GM18909 (cell line): ENCODE measurements at regions not wholly inside any gene's neighbourhood (a gene's known extent, or its start where the extent isn't known, plus 50 kb on each side); places are given as distances from the start of the nearest gene placed in this dataset.

Source experiments
- ATAC-seq: cut with Tn5 transposase; IDR thresholded peaks from one replicate; pipeline ENCODE4 v1.9.1; 2021; ENCODE audit warnings: mild to moderate bottlenecking; ENCODE audit not compliant: unreplicated experiment, poor library complexity

DNA sequence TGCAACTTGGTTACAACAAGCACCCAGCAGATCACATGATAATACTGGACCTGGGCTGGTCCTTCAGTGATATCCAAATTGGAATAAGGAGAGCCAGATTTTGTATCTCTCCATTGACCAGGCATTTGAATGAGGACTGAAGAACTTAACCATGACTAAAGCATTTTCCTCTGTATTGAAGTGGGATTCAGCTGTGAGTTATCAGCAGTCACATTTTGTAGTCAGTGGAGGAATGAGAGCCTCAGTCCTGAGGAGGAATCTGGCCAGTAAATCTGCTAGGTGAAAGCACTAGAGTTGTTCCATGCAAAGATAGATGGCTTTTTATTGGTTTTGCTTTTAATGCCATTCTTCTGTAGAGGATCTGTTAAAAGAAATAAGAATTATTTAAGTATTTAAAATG is 1506.0 kb downstream of the PCDH7 start:
- ATAC-seq, result no peak

- ATAC-seq, result no peak
Measured at GRCh38 chr4:32226733-32227132, 1506.6 kb downstream of the PCDH7 start.

- ATAC-seq, result no peak
Measured at GRCh38 chr4:32243926-32244325, 1523.8 kb downstream of the PCDH7 start.

- no peak for ATAC-seq
Measured at GRCh38 chr4:32249040-32249439, 1528.9 kb downstream of the PCDH7 start.

DNA sequence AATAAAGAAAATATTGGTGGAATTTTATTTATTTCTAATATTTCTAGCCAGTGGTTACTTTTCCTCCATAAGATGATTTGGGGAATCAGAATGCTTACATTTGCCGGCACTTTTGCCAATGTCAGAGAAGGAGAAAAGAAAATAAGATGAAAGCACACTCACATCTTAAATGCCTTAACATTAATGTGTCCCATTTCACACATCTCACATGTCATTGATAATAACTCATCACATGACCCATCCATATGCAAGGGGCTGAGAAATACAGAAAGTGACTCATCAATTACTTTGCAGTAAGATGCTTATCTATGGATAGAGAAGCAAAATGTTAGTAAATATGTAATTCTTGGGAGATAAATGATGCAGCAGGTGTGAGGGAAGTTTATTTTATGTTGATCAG is 1531.0 kb downstream of the PCDH7 start:
- no peak for ATAC-seq

GRCh38 chr4:32251926-32252325 is 1531.8 kb downstream of the PCDH7 start:
- no peak for ATAC-seq

- no peak for ATAC-seq
Measured at GRCh38 chr4:32254216-32254615, 1534.0 kb downstream of the PCDH7 start.

- no peak for ATAC-seq
Measured at GRCh38 chr4:32258986-32259385, 1538.8 kb downstream of the PCDH7 start.

DNA sequence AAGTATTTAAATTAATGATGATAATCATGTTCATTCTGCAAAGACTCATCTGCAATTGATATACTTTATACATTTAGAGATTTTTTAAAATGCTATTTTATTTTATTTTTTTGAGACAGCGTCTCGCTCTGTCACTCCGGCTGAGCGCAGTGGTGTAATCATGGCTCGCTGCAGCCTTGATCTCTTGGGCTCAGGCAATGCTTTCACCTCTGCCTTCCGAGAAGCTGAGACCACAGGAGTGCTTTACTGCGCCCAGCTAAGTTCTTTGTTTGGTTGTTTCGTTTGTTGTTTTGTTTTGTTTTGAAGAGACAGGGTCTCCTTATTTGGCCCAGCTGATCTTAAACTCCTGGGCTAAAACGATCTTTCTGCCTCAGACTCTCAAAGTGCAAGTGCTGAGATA is 1541.0 kb downstream of the PCDH7 start:
- ATAC-seq, result no peak

GRCh38 chr4:32268863-32269262 is 1548.7 kb downstream of the PCDH7 start:
- no peak for ATAC-seq

DNA sequence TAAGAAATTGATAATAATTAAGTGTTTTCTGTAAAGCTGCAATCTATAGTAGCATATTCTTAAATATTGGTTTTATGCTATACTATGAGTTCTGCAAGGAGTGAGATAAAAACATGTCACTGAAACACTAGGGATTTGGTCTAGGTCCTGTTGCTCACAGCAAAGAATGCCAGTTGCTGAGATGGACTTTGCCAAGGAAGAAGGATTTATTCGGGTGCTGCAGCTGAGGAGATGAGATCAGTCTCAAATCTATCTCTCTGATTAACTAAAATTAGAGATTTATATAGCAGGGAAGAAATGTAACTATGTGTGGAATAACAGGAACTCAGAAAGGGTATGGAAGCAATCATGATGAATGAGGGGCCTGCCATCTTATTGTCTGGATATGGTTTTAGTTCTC is 1569.9 kb downstream of the PCDH7 start:
- ATAC-seq, result no peak

DNA sequence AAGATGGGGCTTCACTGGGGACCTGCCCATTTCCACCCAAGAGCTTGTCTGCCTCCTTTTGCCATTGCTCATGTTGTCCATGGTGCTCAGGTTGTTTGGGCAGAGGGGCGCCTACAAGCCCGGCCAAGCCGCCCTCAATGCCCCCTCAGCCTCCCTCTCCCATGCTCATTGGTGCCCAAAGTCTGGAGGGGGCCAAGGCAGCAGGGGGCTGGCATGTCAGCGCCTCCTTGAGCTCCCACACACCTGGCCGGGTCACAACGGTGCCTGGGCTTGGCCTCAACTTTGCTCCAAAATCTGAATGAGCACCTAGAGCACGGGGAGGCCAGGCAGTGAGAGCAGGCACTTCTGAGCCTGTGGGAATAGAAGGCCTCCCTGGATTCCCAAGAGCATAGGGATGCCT is 1598.8 kb downstream of the PCDH7 start:
- ATAC-seq, result no peak

DNA sequence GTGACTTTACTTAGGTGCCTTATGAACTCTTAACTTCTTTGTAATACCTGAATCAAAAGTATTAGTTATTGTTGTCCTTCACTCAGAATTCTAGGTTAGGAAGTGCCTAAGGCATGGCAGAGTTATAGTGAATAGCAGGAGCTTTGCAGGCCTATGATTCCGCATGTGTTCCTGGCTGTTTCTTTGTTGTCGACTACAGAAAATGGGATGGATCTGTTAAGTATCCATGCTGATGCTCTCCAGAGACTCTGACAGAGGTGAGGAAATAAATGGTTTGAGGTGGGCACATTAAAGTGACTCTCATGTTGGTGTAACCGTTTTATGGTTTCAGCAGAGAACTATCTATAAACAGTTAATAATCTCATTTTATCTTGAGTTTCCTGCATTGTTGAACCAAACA is 1601.3 kb downstream of the PCDH7 start:
- ATAC-seq, result no peak

DNA sequence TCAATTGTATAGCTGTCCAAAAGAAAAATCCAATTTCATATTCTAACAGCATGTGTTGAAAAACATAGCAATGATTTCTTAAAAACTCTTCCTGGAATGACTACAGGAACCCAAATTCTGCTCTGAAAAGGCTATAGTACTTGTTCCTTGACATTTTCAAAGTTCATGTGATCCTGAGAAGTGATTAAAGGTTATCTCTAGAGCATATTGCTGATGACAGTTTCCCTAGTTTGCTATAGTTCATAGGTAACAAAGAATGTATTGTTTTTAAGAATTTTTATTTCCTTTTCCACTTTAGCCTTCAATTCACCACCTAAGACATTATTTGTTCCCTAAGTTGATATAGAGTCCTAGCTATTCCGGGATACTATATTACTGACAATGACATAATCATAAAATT is 1614.6 kb downstream of the PCDH7 start:
- ATAC-seq, result no peak

DNA sequence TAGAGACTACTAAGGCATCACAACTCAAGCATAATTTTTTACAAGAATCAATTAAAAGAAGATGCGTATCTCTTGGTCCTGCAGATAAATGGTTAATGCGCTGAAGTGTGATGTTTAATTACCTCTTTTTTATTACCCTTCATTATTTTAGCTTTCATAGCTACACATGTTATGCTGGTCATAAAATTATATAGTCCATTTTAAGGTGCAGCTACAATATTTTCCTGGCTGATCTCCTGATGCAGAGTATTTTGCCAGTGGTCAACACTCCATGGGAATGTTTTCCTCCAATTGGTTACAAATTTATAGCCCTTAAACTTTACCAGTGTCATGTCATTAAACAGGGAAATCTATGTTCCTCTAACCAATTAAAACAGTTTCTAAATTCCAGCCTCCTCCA is 1617.2 kb downstream of the PCDH7 start:
- ATAC-seq, result no peak

- no peak for ATAC-seq
Measured at GRCh38 chr4:32340591-32340990, 1620.4 kb downstream of the PCDH7 start.

DNA sequence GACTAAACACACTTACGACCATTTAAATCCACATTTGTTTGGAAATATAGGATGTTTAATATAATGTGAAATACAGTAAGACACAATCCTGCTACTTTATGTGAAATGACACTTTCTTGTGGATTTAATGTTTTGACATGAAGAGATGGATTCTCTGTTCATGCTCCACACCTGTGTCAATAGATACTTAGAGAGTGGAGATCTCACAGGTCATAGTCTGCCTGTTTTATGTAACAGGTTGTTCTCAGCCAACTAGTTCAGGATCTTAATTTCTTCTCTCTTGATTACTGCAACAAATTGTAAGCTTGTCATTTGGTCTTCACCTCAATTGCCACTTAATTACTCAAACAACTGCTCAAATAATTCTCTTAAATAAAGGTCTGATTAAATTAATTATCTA is 1621.2 kb downstream of the PCDH7 start:
- no peak for ATAC-seq

DNA sequence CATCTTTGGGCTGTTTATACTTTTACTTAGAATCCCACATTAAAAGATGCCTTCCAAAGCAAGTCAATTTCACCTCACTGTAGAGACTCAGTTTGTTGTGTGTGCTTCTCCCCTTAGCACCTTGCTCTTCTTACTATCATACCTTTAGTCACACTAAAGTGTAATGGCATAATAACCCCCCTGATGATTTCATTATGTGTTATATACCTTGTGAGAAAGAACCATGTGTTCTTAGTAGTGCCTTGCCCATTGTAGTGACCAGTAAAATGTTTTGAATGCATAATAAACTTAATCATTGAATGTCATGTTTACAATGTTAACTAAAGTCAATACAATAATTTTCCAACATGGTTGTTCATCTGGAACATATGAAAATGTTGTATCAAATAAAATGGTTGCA is 1621.9 kb downstream of the PCDH7 start:
- ATAC-seq, result no peak

DNA sequence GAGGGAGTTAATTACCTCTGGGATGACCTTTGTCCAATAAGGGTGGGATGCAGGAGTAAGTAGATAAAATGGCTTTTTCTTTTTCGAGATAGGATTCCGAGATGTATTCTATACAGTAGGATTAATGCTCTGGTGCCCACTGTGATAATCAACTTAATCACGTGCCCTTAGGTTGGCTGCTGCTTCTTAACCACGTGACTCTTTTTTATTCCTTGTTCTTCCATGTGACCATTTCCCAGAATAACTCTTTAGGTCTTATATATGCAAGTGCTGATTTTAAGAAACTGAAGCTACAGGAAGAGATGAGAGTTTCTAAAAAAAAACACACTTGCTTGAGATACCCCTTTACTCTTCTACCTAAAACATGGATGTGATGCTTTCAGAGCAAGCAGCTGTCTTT is 1628.9 kb downstream of the PCDH7 start:
- no peak for ATAC-seq

DNA sequence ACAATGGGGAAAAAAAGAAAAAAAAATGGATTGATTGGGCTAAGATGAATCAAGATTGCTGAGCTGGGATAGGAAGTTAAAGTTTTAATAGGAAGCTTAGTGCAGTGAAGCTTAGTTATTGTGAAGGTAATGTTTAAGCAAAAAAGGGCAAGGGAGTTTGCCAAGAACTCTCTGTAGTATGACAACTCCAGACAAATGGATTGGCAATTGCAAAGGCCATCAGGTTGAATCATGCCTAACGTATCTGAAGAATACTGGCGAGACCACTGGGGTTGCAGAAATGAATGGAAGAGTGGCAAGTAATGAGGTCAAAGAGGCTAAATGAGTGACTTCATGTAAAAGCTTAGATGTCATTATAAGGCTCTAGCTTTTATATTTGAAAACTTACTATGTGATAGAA is 1654.0 kb downstream of the PCDH7 start:
- no peak for ATAC-seq

DNA sequence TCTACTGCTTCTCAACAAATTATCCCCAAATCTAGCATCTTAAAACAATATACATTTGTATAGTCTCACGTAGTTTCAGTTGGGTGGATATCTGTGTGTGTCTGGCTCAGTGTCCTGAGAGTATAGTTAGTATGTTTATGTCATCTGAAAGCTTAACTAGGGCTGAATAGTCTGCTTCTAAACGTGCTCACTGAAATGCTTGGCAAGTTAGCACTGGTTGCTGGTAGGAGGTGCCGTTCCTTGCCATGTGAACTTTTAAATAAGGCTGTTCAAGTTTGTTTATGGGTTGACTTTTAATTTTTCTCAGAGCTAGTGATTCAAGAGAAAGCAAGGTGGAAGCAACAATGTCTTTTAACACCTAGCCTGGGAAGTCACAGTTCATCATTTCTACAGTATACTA is 1673.6 kb downstream of the PCDH7 start:
- ATAC-seq, result no peak

GRCh38 chr4:32394255-32394654 is 1674.1 kb downstream of the PCDH7 start:
- ATAC-seq, result no peak

GRCh38 chr4:32396507-32397070 is 1676.4 kb downstream of the PCDH7 start:
- ATAC-seq, result no peak
